Heart right ventricle (tissue), 16 donors: ENCODE measurements at regions not wholly inside any gene's neighbourhood (a gene's known extent, or its start where the extent isn't known, plus 50 kb on each side); places are given as distances from the start of the nearest gene placed in this dataset.
A peak's percentile ranks its signal among the peaks of the same experiment; 100 is the strongest.

Experiments used
- ATAC-seq, 8 donors: fragments of 200-7000 bp; cut with Tn5 transposase; one replicate each; pipeline ENCODE4 v1.9.1; 2020; ENCODE audit warnings: mild to moderate bottlenecking in 8 of 8, moderate library complexity in 8 of 8, moderate number of reproducible peaks in 1 of 8
- DNase-seq, 2 donors: peaks; one replicate each; pipeline ENCODE4 v3.0.0-alpha.2; 2020
- H3K27ac ChIP-seq, 10 donors: fragments of 200-600 bp; sonication (generic) in 2 of 10; one replicate each; pipeline versions ENCODE4 v1.5.0 to v1.8.0; 2020 to 2022; ENCODE audit warnings: mild to moderate bottlenecking in 3 of 10
- H3K27me3 ChIP-seq, 7 donors: fragments of 200-600 bp; one replicate each; pipeline ENCODE4 v1.8.0; 2021 to 2022; ENCODE audit warnings: mild to moderate bottlenecking in 2 of 7
- H3K36me3 ChIP-seq, 9 donors: fragments of 200-600 bp; sonication (generic) in 1 of 9; one replicate each; pipeline versions ENCODE4 v1.5.0 to v1.8.0; 2020 to 2022; ENCODE audit warnings: mild to moderate bottlenecking in 2 of 9
- H3K4me1 ChIP-seq, 9 donors: fragments of 200-600 bp; sonication (generic) in 1 of 9; one replicate each; pipeline versions ENCODE4 v1.5.0 to v1.8.0; 2020 to 2022; ENCODE audit warnings: mild to moderate bottlenecking in 4 of 9
- H3K4me3 ChIP-seq, 10 donors: fragments of 200-600 bp; sonication (generic) in 2 of 10; one replicate each; pipeline versions ENCODE4 v1.5.0 to v1.8.0; 2020 to 2022; ENCODE audit warnings: mild to moderate bottlenecking in 7 of 10, moderate library complexity in 2 of 10
- H3K9me3 ChIP-seq, 11 donors: fragments of 200-600 bp in 10 of 11; sonication (generic) in 2 of 11; one replicate each; pipeline versions ENCODE4 v1.5.0 to v1.8.0; 2013 to 2022; ENCODE audit warnings: mild to moderate bottlenecking in 2 of 11, control low read depth in 1 of 11, moderate library complexity in 1 of 11
- WGBS, 2 donors: extraction: QIAGEN DNeasy Blood & Tissue Kit; methylation state at CpG; one replicate each; pipeline ENCODE4 v1.1.7; 2013; ENCODE audit warnings: inconsistent platforms in 1 of 2; 5-methylcytosine and 5-hydroxymethylcytosine counted together
- intact Hi-C, 10 donors: fragments of 100-400 bp; cut with DNase I; formaldehyde crosslinking; loops; one replicate each; pipeline versions ENCODE4 v1.11.1 to v1.14.2; 2022
- TF ChIP-seq, protein P1 (sequence below), 9 donors: fragments of 200-600 bp; sonication (generic) in 2 of 9; IDR thresholded peaks; one replicate each; pipeline versions ENCODE4 v1.5.0 to v1.8.0; 2021 to 2022; ENCODE audit warnings: antibody characterized with exemption in 9 of 9, mild to moderate bottlenecking in 5 of 9, moderate library complexity in 1 of 9
- donor health status: Arrhythmogenic right ventricular cardiomyopathy.
- donor health status: ischemic (EF 13 %, LVEDD 7.1; RV severe dilation, severe dysfunction).
- donor health status: healthy with polysubstance abuse.
- donor health status: DM: no; HTN: yes; CAD: no.
- donor health status: DM: no; HTN: no; CAD: no.
- donor health status: ischemic (EF 25% LVEDD 6.9; RV normal size, moderate dysfunction).
- donor health status: ischemic (EF 25% LVEDD 5.7; RV mildly dilated, moderate dysfunction).
- donor health status: healthy.
- donor health status: DM: yes; HTN: yes; CAD: no.
- donor health status: Ischemic cardiomyopathy.
- donor health status: ischemic (EF 35%, LVEDD 5.7; RV mildly dilated, moderate dysfunction).
- donor health status: nonischemic (EF 11% LVEDD 7.7; RV severe dilation, severe dysfunction).
- donor health status: DM: yes; HTN: yes; CAD: no.
- donor health status: PGD.
- donor health status: ischemic (EF 29% LVEDD 5.4; RV normal size, mild dysfunction).
- donor health status: nonischemic (EF 23%, LVEDD 6.1; RV moderate dilation, normal function).

DNA sequence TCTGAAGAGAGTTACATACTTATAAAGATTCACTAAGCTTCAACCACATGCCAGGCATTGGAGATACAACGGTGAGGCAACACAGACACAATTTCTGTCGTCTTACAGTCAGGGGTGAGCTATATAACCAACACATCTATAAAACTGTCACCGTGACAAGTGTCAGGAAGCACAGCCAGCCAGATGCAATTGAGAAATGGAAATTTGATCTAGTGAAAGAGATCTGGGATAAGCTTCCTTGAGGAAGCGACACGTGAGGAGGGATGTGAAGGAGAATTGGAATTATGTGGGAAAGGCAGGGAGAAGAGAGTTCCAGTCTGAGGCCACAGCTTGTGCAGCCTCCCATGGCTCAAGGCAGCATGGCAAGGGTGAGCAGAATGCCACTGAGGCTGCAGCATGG, 50.9 kb upstream of the ZNF354B start:
- no peak for DNase-seq
- intact Hi-C loops: no loop called here
- TF ChIP-seq, protein P1, sequence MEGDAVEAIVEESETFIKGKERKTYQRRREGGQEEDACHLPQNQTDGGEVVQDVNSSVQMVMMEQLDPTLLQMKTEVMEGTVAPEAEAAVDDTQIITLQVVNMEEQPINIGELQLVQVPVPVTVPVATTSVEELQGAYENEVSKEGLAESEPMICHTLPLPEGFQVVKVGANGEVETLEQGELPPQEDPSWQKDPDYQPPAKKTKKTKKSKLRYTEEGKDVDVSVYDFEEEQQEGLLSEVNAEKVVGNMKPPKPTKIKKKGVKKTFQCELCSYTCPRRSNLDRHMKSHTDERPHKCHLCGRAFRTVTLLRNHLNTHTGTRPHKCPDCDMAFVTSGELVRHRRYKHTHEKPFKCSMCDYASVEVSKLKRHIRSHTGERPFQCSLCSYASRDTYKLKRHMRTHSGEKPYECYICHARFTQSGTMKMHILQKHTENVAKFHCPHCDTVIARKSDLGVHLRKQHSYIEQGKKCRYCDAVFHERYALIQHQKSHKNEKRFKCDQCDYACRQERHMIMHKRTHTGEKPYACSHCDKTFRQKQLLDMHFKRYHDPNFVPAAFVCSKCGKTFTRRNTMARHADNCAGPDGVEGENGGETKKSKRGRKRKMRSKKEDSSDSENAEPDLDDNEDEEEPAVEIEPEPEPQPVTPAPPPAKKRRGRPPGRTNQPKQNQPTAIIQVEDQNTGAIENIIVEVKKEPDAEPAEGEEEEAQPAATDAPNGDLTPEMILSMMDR (IDR thresholded peaks at IDR 0.05): no peak
- no peaks in the 10 kb centered on the region for H3K36me3 ChIP-seq
- H3K4me3 ChIP-seq: no peak overlapping the region
- H3K4me1 ChIP-seq: no peaks in the 10 kb centered on the region
- 61 to 77% methylated on average over 5 of the region's 5 CpGs for WGBS, 2 donors
- ATAC-seq: no peak
- H3K27ac ChIP-seq: no peak overlapping the region
- H3K9me3 ChIP-seq: no peaks in the 10 kb centered on the region
- H3K27me3 ChIP-seq: no peaks in the 10 kb centered on the region

DNA sequence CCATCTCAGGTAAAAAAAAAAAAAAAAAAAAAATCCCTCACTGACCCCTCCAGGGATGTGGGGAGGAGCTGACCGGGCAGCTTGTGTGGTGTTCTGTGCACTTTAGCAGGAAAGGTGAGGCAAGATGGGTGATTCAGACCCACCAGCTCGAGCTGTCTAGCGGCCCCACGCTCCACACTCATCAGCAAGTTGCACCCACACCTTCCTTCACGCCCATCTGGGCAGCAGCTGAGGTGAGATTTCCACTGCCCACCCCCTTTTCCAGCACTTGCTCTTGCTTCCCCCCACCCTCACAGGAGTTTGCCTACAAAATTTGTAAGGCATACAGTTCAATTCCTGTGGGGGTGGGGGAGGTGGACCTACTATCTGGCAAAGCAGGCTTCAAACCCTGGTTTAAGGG, 58.7 kb upstream of the ZNF354B start:
- TF ChIP-seq, protein P1 (IDR thresholded peaks at IDR 0.05): no peak
- DNase-seq: no peak
- H3K4me3 ChIP-seq: no peak overlapping the region
- H3K27me3 ChIP-seq: peaks cover 0 to 14% (median 4%) of the 10 kb centered on the region in 7 donors
- no peak for ATAC-seq
- no peak overlapping the region for H3K27ac ChIP-seq
- intact Hi-C loops: no loop called here
- peaks cover 0 to 3% (median 0%) of the 10 kb centered on the region in 11 donors for H3K9me3 ChIP-seq
- H3K36me3 ChIP-seq: no peaks in the 10 kb centered on the region
- H3K4me1 ChIP-seq: no peaks in the 10 kb centered on the region
- WGBS, 2 donors: 75 to 79% methylated on average over 5 of the region's 5 CpGs

DNA sequence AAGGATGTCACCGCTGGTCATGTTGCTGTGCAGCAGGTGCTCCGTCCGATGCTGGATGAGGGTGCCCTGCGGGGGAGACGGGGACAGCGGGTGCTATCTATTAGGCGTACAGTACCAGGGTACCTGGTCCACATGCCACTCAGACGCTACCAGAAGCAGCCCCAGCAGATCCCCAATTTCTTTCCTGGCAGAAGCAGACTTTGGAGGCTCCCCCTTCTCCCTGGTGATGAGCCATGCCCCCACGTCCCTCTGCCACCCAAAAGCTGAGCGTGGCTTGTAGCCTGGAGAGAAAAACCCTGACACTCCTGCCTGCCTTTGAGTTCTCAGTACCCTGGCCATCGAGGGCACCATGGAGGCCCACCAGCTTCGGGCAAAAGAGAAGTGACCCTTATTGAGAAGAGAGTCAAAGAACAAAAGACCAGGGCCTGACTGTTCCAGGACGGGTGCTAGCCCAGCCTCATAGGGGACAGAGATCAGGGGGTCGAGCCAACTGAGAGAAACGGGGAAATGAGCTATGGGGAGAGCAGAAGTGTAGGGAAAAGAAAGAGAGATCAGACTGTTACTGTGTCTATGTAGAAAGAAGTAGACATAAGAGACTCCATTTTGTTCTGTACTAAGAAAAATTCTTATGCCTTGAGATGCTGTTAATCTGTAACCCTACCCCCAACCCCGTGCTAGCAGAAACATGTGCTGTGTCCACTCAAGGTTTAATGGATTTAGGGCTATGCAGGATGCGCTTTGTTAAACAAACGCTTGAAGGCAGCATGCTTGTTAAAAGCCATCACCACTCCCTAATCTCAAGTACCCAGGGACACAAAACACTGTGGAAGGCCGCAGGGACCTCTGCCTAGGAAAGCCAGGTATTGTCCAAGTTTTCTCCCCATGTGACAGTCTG, 62.0 kb upstream of the ZNF354B start:
- peaks cover 0 to 23% (median 4%) of the 10 kb centered on the region in 7 donors for H3K27me3 ChIP-seq
- H3K4me3 ChIP-seq: no peak overlapping the region
- DNase-seq (no peak), ATAC-seq (no peak)
- 78 to 81% methylated on average over 19 of the region's 19 CpGs for WGBS, 2 donors
- H3K4me1 ChIP-seq: no peaks in the 10 kb centered on the region
- H3K9me3 ChIP-seq: peaks cover 0 to 3% (median 0%) of the 10 kb centered on the region in 11 donors
- H3K27ac ChIP-seq: no peak overlapping the region
- intact Hi-C loops: no loop called here
- TF ChIP-seq, protein P1 (IDR thresholded peaks at IDR 0.05): no peak
- no peaks in the 10 kb centered on the region for H3K36me3 ChIP-seq

DNA sequence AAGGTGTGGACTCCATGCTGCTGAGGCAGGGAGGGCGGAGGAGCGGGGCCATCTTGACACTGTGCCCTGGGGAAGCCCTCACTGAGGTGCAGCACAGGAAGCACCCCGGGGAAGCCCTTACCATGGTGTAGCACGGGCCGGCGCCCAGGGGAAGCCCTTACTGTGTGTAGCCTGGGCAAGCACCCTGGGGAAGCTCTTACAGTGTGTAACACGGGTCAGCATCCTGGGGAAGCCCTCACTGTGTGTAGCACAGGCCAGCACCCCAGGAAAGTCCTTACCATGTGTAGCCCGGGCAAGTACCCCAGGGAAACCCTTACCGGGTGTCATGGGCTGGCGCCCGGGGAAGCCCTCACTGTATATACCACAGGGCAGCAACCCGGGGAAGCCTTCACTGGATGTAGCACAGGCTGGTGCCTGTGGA, 62.6 kb upstream of the ZNF354B start:
- Histone ChIP-seq H3K36me3 (no peaks in the 10 kb centered on the region), H3K27ac (no peak overlapping the region), H3K27me3 (peaks cover 0 to 25% (median 4%) of the 10 kb centered on the region in 7 donors), H3K9me3 (peaks cover 0 to 3% (median 0%) of the 10 kb centered on the region in 11 donors), H3K4me3 (no peak overlapping the region), H3K4me1 (no peaks in the 10 kb centered on the region)
- DNase-seq (no peak), ATAC-seq (peak in 1 of 8 donors; percentile 47)
- intact Hi-C loops: no loop called here
- WGBS, 2 donors: 74 to 82% methylated on average over 12 of the region's 12 CpGs
- TF ChIP-seq, protein P1 (IDR thresholded peaks at IDR 0.05): no peak
